Endodermal cell (in vitro differentiated cells): ENCODE measurements at regions not wholly inside any gene's neighbourhood (a gene's known extent, or its start where the extent isn't known, plus 50 kb on each side); places are given as distances from the start of the nearest gene placed in this dataset.

ENCODE experiments used
- DNase-seq: peaks from one replicate; pipeline ENCODE4 v3.0.0-alpha.2; 2017
- H3K27ac ChIP-seq: 2 replicates; pipeline ENCODE4 v1.5.1; 2013; ENCODE audit warnings: mild to moderate bottlenecking, low read depth, low read length, moderate library complexity
- H3K27me3 ChIP-seq: 2 replicates; pipeline ENCODE4 v1.6.1; 2013; ENCODE audit warnings: mild to moderate bottlenecking, low read length, moderate library complexity; ENCODE audit not compliant: insufficient read depth, control insufficient read depth, poor library complexity, severe bottlenecking
- H3K36me3 ChIP-seq: 2 replicates; pipeline ENCODE4 v1.7.0; 2013; ENCODE audit warnings: mild to moderate bottlenecking, low read length, moderate library complexity; ENCODE audit not compliant: control insufficient read depth, insufficient read depth
- H3K4me1 ChIP-seq: one replicate; pipeline ENCODE4 v1.7.0; 2013; ENCODE audit warnings: low read length; ENCODE audit not compliant: control insufficient read depth, insufficient read depth
- H3K4me3 ChIP-seq: 2 replicates; pipeline ENCODE4 v1.5.1; 2013; ENCODE audit warnings: mild to moderate bottlenecking, low read length, moderate library complexity
- H3K9ac ChIP-seq: 2 replicates; pipeline ENCODE4 v1.6.1; 2013; ENCODE audit warnings: mild to moderate bottlenecking, low read length, moderate library complexity; ENCODE audit not compliant: poor library complexity, severe bottlenecking; ENCODE audit errors: extremely low read depth
- H3K9me3 ChIP-seq: 2 replicates; pipeline ENCODE4 v1.6.1; 2013; ENCODE audit warnings: mild to moderate bottlenecking, low read length, moderate library complexity; ENCODE audit not compliant: control insufficient read depth
- H3K27ac Mint-ChIP-seq: 2 replicates; pipeline ENCODE4 v1.8.0; 2020; ENCODE audit warnings: mixed read lengths
- H3K27me3 Mint-ChIP-seq: 2 replicates; pipeline ENCODE4 v1.8.0; 2021; ENCODE audit warnings: mild to moderate bottlenecking, mixed read lengths; ENCODE audit not compliant: insufficient read depth
- H3K36me3 Mint-ChIP-seq: 2 replicates; pipeline ENCODE4 v1.8.0; 2020; ENCODE audit warnings: low read depth, mixed read lengths
- H3K4me1 Mint-ChIP-seq: 2 replicates; pipeline ENCODE4 v1.8.0; 2020; ENCODE audit warnings: mixed read lengths
- H3K4me3 Mint-ChIP-seq: 2 replicates; pipeline ENCODE4 v1.8.0; 2020; ENCODE audit warnings: mild to moderate bottlenecking, moderate library complexity, mixed read lengths
- H3K9me3 Mint-ChIP-seq: 2 replicates; pipeline ENCODE4 v1.8.0; 2020; ENCODE audit warnings: mild to moderate bottlenecking, mixed read lengths
- CTCF ChIP-seq: fragments of 200-600 bp; sonication (generic); conservative IDR thresholded peaks from 2 replicates; pipeline ENCODE4 v1.5.0; 2021; ENCODE audit warnings: antibody characterized with exemption, mild to moderate bottlenecking
- WGBS, 2 experiments: methylation state at CpG; one replicate each; pipeline versions ENCODE4 v1.1.5 to v1.1.7; 2013; ENCODE audit warnings: missing lambda C conversion rate in 2 of 2, mixed read lengths in 1 of 2; ENCODE audit not compliant: insufficient coverage in 1 of 2, insufficient read length in 1 of 2; 5-methylcytosine and 5-hydroxymethylcytosine counted together

- Mint-ChIP-seq H3K9me3 (no peaks in the 10 kb centered on the region), H3K36me3 (no peaks in the 10 kb centered on the region), H3K4me1 (no peaks in the 10 kb centered on the region), H3K4me3 (no peak overlapping the region), H3K27ac (no peak overlapping the region), H3K27me3 (no peaks in the 10 kb centered on the region)
- no peak overlapping the region for H3K9ac ChIP-seq
- no peak overlapping the region for H3K4me3 ChIP-seq
- WGBS, 2 experiments: 93 to 95% methylated on average over 3 to 4 of the region's 4 CpGs
- no peaks in the 10 kb centered on the region for H3K4me1 ChIP-seq
- no peak for DNase-seq
- H3K27ac ChIP-seq: no peak overlapping the region
- no peaks in the 10 kb centered on the region for H3K27me3 ChIP-seq
- H3K9me3 ChIP-seq: no peaks in the 10 kb centered on the region
- H3K36me3 ChIP-seq: no peaks in the 10 kb centered on the region
- TF ChIP-seq CTCF: no peak
Measured at GRCh38 chr21:38623552-38623951, 125.3 kb upstream of the ERG start.

- Mint-ChIP-seq H3K27me3 (no peaks in the 10 kb centered on the region), H3K4me3 (no peak overlapping the region), H3K4me1 (no peaks in the 10 kb centered on the region), H3K27ac (no peak overlapping the region), H3K9me3 (no peaks in the 10 kb centered on the region), H3K36me3 (no peaks in the 10 kb centered on the region)
- no peak for TF ChIP-seq CTCF
- Histone ChIP-seq H3K4me3 (no peak overlapping the region), H3K27me3 (no peaks in the 10 kb centered on the region), H3K27ac (no peak overlapping the region), H3K9me3 (no peaks in the 10 kb centered on the region), H3K36me3 (no peaks in the 10 kb centered on the region), H3K4me1 (no peaks in the 10 kb centered on the region), H3K9ac (no peak overlapping the region)
- 91 to 100% methylated on average over 1 of the region's 1 CpG for WGBS, 2 experiments
- no peak for DNase-seq
Measured at GRCh38 chr21:38625000-38625399, 126.7 kb upstream of the ERG start.

GRCh38 chr21:38626306-38626705 lies 128.0 kb upstream of the ERG start:
- H3K27ac Mint-ChIP-seq: no peak overlapping the region
- no peaks in the 10 kb centered on the region for H3K9me3 Mint-ChIP-seq
- Histone ChIP-seq H3K4me3 (no peak overlapping the region), H3K4me1 (no peaks in the 10 kb centered on the region), H3K27ac (no peak overlapping the region), H3K9me3 (no peaks in the 10 kb centered on the region), H3K27me3 (no peaks in the 10 kb centered on the region), H3K36me3 (no peaks in the 10 kb centered on the region), H3K9ac (no peak overlapping the region)
- TF ChIP-seq CTCF: no peak
- no peaks in the 10 kb centered on the region for H3K4me1 Mint-ChIP-seq
- no peak for DNase-seq
- 96 to 100% methylated on average over 2 of the region's 3 CpGs for WGBS, 2 experiments
- H3K4me3 Mint-ChIP-seq: no peak overlapping the region
- H3K36me3 Mint-ChIP-seq: no peaks in the 10 kb centered on the region
- no peaks in the 10 kb centered on the region for H3K27me3 Mint-ChIP-seq
